ENCODE measurements at regions not wholly inside any gene's neighbourhood (a gene's known extent, or its start where the extent isn't known, plus 50 kb on each side); places are given as distances from the start of the nearest gene placed in this dataset.

DNA sequence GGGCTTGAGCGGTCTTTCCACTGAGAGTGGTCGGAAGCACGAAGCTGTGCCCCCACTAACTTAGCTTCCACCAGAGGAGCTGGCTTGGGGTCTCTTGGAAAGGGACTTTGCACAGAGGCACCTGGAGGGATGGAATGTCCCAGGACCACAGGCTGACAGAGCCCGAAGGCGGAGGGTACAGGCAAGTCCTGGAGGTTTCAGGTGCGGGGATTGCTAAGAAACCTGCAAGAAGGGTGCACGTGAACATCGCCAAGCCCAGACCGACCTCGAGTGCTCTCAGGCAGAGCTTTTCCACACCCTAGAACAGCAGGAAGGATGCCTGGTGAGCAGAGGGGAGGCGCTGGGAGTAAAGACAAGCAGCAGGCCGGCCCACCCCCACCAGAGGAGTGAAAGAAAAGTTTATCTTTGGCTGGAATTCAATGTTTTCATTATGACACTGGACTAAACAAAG, 61.6 kb downstream of the SERPINA3 start:
- Histone ChIP-seq H3K27me3 (ENCODE audit: control insufficient read depth, insufficient read depth, low read length) (no peaks in the 10 kb centered on the region), H3K9me3 (ENCODE audit: control insufficient read depth, insufficient read depth, low read length) (no peaks in the 10 kb centered on the region)
- DNase-seq (ENCODE audit: low read depth, low spot score) = no peak

More for the DNA sequence above, 61.6 kb downstream of the SERPINA3 start:
- no CpG with 5 or more reads among the region's 12 CpGs for WGBS (ENCODE audit: insufficient coverage, insufficient read length)
- H3K27ac ChIP-seq (ENCODE audit: low read length) = no peak overlapping the region
- no peaks in the 10 kb centered on the region for H3K36me3 ChIP-seq (ENCODE audit: control insufficient read depth, insufficient read depth, low read length)
- H3K4me1 ChIP-seq (ENCODE audit: control insufficient read depth, insufficient read depth, low read length) = no peaks in the 10 kb centered on the region
- H3K4me3 ChIP-seq (ENCODE audit: low read length) = no peak overlapping the region

All from iPS DF 6.9 (cell line).